SU-DHL-6 (cell line): ENCODE measurements at regions not wholly inside any gene's neighbourhood (a gene's known extent, or its start where the extent isn't known, plus 50 kb on each side); places are given as distances from the start of the nearest gene placed in this dataset.

Source experiments
- H2AFZ ChIP-seq: fragments of 200-600 bp; sonication (generic); 2 replicates; pipeline ENCODE4 v1.6.1; 2014; ENCODE audit warnings: low read depth, mild to moderate bottlenecking, moderate library complexity, mixed read lengths, antibody characterized with exemption, low read length; ENCODE audit not compliant: severe bottlenecking
- H3F3A ChIP-seq: fragments of 200-600 bp; shearing (Covaris generic); 2 replicates; pipeline ENCODE4 v1.6.0; 2016; ENCODE audit warnings: antibody characterized with exemption, mild to moderate bottlenecking; ENCODE audit not compliant: insufficient read depth
- H3K27ac ChIP-seq: fragments of 200-600 bp; sonication (generic); 2 replicates; pipeline ENCODE4 v1.5.1; 2016; ENCODE audit warnings: low read depth, mild to moderate bottlenecking, low read length, moderate library complexity, mixed read lengths
- H3K27me3 ChIP-seq: fragments of 200-600 bp; sonication (generic), shearing (Covaris generic); 2 replicates; pipeline ENCODE4 v1.6.0; 2014; ENCODE audit warnings: mild to moderate bottlenecking, low read length
- H3K36me3 ChIP-seq: fragments of 200-600 bp; sonication (generic); 2 replicates; pipeline ENCODE4 v1.6.1; 2014; ENCODE audit warnings: mild to moderate bottlenecking, low read length, mixed read lengths
- H3K4me2 ChIP-seq: fragments of 300-600, 200-600 bp; shearing (Covaris generic), sonication (generic); 2 replicates; pipeline ENCODE4 v1.6.0; 2014; ENCODE audit warnings: low read length, low read depth, mild to moderate bottlenecking; ENCODE audit not compliant: poor library complexity, severe bottlenecking
- H3K4me3 ChIP-seq: fragments of 200-600 bp; sonication (generic); 2 replicates; pipeline ENCODE4 v1.5.1; 2014; ENCODE audit warnings: antibody characterized with exemption, low read length, mild to moderate bottlenecking, mixed read lengths; ENCODE audit not compliant: insufficient read depth, poor library complexity, severe bottlenecking
- H3K79me2 ChIP-seq: fragments of 200-600 bp; sonication (generic); 2 replicates; pipeline ENCODE4 v1.6.1; 2014; ENCODE audit warnings: mild to moderate bottlenecking, low read length, moderate library complexity; ENCODE audit not compliant: insufficient read depth
- H3K9ac ChIP-seq: fragments of 200-600 bp; sonication (generic); 2 replicates; pipeline ENCODE4 v1.7.0; 2014; ENCODE audit warnings: mild to moderate bottlenecking, low read length
- H3K9me2 ChIP-seq: fragments of 200-600 bp; sonication (generic); replicated peaks from 2 replicates; pipeline ENCODE4 v1.6.1; 2014; ENCODE audit warnings: low read length; ENCODE audit not compliant: insufficient read depth
- H3K9me3 ChIP-seq: fragments of 200-600 bp; sonication (generic); 2 replicates; pipeline ENCODE4 v1.6.1; 2014; ENCODE audit warnings: low read length, mixed read lengths; ENCODE audit not compliant: insufficient read depth
- H4K20me1 ChIP-seq: fragments of 200-600 bp; sonication (generic); 2 replicates; pipeline ENCODE4 v1.6.1; 2014; ENCODE audit warnings: low read depth, mild to moderate bottlenecking, antibody characterized with exemption, low read length, moderate library complexity, mixed read lengths
- EZH2phosphoT487 ChIP-seq: fragments of 200-600 bp; sonication (generic), shearing (Covaris generic); conservative IDR thresholded peaks from 2 replicates; pipeline ENCODE4 v1.6.1; 2018; ENCODE audit warnings: mild to moderate bottlenecking, antibody characterized with exemption, low read length, moderate library complexity, mixed read lengths
- TF ChIP-seq, protein P1 (sequence below): fragments of 200-600 bp; sonication (generic); IDR thresholded peaks from one replicate; pipeline ENCODE4 v1.5.1; 2017; ENCODE audit warnings: antibody characterized with exemption, mild to moderate bottlenecking, low read length, moderate library complexity; ENCODE audit not compliant: insufficient read depth, poor library complexity, severe bottlenecking

DNA sequence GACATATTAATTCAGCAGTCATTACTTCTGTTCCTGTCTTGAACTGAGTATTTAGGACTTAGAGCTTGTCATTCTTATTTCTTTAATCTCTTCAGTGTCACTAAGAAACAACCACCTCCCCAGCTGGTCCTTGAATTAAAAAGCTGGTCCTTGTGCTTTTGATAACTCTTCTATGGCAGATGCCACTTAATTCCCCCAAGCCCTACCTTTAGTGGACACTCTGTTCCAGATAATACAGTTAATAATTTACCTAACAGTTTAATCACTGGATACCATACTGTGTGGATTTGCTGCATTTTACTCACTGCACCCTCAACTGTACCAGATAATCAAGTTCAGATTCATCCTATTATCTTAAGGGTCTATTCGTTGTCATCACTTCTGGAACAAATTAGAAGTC is 73.1 kb downstream of the SKA1 start:
- H4K20me1 ChIP-seq = no peaks in the 10 kb centered on the region
- H3K9ac ChIP-seq = no peak overlapping the region
- H3K4me2 ChIP-seq = no peak overlapping the region
- no peaks in the 10 kb centered on the region; the same call in 1 of the 2 replicates for H3K9me2 ChIP-seq
- no peak overlapping the region for H3K27ac ChIP-seq
- no peaks in the 10 kb centered on the region for H3F3A ChIP-seq
- no peaks in the 10 kb centered on the region for H3K79me2 ChIP-seq
- H2AFZ ChIP-seq = no peak overlapping the region
- TF ChIP-seq, protein P1, sequence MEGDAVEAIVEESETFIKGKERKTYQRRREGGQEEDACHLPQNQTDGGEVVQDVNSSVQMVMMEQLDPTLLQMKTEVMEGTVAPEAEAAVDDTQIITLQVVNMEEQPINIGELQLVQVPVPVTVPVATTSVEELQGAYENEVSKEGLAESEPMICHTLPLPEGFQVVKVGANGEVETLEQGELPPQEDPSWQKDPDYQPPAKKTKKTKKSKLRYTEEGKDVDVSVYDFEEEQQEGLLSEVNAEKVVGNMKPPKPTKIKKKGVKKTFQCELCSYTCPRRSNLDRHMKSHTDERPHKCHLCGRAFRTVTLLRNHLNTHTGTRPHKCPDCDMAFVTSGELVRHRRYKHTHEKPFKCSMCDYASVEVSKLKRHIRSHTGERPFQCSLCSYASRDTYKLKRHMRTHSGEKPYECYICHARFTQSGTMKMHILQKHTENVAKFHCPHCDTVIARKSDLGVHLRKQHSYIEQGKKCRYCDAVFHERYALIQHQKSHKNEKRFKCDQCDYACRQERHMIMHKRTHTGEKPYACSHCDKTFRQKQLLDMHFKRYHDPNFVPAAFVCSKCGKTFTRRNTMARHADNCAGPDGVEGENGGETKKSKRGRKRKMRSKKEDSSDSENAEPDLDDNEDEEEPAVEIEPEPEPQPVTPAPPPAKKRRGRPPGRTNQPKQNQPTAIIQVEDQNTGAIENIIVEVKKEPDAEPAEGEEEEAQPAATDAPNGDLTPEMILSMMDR = no peak
- no peak for TF ChIP-seq EZH2phosphoT487
- H3K4me3 ChIP-seq = no peak overlapping the region
- 0 out of 2 replicates have a peak, but pooled peaks cover 10% of the 10 kb centered on the region for H3K9me3 ChIP-seq
- H3K27me3 ChIP-seq = no peaks in the 10 kb centered on the region
- H3K36me3 ChIP-seq = no peaks in the 10 kb centered on the region

DNA sequence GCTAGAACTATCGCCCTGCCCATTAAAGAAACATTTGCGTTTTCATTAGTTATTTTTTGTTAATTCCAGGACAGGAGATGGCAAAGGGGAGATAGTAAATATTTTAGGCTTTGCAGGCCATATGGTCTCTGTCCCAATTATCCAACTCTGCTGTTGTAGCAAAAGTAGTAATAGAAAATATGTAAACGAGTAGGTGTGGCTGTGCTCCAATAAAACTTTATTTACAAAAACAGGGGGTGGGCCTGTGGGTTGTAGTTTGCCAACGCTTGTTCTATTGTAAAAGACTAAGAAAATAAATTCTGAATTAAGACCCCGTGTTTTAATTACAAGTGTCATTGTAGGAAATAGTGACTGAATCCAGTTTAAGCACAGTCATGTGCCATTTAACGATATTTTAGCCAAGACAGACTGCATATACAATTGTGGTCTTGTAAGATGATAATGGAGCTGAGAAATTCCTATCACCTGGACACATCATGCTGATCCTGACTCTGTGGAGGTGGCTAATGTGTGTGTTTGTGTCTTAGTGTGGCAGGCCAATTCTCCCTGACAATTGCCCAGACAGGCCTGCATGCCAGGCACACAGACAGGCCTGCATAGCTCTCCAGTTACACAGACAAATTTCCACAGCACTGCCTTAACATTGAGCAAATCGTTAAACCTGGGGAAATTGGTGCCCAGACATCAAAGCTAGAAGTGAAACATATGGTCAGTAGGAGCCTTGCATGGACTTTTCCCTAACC is 76.4 kb downstream of the SKA1 start:
- Histone ChIP-seq H3K9me2 (no peaks in the 10 kb centered on the region; the same call in 1 of the 2 replicates), H3K4me3 (no peak overlapping the region), H3K36me3 (no peaks in the 10 kb centered on the region), H3K27ac (no peak overlapping the region), H3K9me3 (no peaks in the 10 kb centered on the region), H3F3A (no peaks in the 10 kb centered on the region), H4K20me1 (no peaks in the 10 kb centered on the region), H3K27me3 (no peaks in the 10 kb centered on the region), H2AFZ (no peak overlapping the region), H3K4me2 (no peak overlapping the region), H3K9ac (no peak overlapping the region), H3K79me2 (no peaks in the 10 kb centered on the region)
- TF ChIP-seq, protein P1 = no peak
- no peak for TF ChIP-seq EZH2phosphoT487

DNA sequence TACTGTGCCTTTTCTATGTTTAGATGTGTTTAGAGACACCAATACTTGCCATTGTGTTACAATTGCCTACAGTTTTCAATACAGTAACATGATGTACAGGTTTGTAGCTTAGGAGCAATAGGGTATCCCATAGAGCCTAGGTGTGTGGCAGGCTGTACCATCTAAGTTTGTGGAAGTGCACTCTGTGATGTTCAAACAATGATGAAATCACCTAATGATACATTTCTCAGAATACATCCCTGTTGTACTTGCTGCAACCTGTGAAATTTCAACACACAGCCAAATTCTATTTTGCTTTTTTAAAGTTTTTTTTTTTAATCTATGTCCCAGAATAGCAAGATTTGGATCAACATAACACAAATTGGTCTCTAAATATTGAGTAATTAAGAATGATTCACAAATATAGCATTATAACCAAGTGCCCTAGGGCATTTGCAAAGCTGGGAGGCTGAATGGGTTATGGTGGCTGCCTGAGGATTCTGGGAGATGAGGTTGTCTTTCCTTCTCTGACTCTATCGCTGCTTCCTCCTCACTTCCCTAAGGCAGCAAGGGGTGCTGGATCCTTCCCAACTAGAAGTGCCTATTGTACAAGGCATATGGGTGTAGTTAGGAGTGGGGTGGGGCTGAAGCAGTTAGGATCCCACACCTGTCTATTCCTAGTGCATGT is 78.3 kb downstream of the SKA1 start:
- H3K9ac ChIP-seq = no peak overlapping the region
- no peaks in the 10 kb centered on the region for H4K20me1 ChIP-seq
- H3K27ac ChIP-seq = no peak overlapping the region
- no peaks in the 10 kb centered on the region for H3K36me3 ChIP-seq
- no peaks in the 10 kb centered on the region for H3K79me2 ChIP-seq
- no peak for TF ChIP-seq EZH2phosphoT487
- no peaks in the 10 kb centered on the region for H3K27me3 ChIP-seq
- no peak overlapping the region for H2AFZ ChIP-seq
- H3K4me2 ChIP-seq = no peak overlapping the region
- no peaks in the 10 kb centered on the region for H3K9me3 ChIP-seq
- no peaks in the 10 kb centered on the region; the same call in 1 of the 2 replicates for H3K9me2 ChIP-seq
- H3K4me3 ChIP-seq = no peak overlapping the region
- H3F3A ChIP-seq = no peaks in the 10 kb centered on the region

DNA sequence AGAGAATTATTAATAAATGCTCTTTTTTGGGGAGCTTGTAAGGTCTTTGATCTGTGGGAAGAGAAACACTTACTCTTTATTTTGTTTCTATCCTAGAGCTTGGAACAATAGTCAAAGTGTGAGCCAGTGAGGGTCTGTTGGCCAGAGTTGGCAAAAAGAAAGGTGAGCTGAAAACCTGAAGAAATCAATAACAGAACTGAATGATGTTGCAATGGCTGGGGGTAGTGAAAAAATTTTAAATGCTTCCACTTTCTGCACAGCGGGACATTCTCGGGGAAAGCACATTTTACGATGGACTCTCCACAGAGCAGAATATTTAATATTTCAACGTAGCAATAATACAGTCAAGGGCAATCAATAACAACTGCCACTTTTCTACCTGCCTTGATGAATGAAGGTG is 78.9 kb downstream of the SKA1 start:
- Histone ChIP-seq H2AFZ (no peak overlapping the region), H4K20me1 (no peaks in the 10 kb centered on the region), H3K27ac (no peak overlapping the region), H3K9me3 (no peaks in the 10 kb centered on the region), H3K9ac (no peak overlapping the region), H3K4me3 (no peak overlapping the region), H3K27me3 (no peaks in the 10 kb centered on the region), H3K4me2 (no peak overlapping the region), H3K9me2 (no peaks in the 10 kb centered on the region), H3K36me3 (no peaks in the 10 kb centered on the region), H3K79me2 (no peaks in the 10 kb centered on the region), H3F3A (no peaks in the 10 kb centered on the region)
- TF ChIP-seq EZH2phosphoT487 = no peak
